ENCODE measurements at regions not wholly inside any gene's neighbourhood (a gene's known extent, or its start where the extent isn't known, plus 50 kb on each side); places are given as distances from the start of the nearest gene placed in this dataset.
A peak's percentile ranks its signal among the peaks of the same experiment; 100 is the strongest.

- 0 out of 6 replicates have a peak, but pooled peaks of 1 of the 3 experiments have one; percentile 6 for TF ChIP-seq CTCF (IDR thresholded peaks at IDR 0.05 in 2 of 3, conservative IDR thresholded peaks at IDR 0.05 in 1 of 3; ENCODE audit: insufficient read depth in 2 of 3, low read depth in 1 of 3, low read length in 3 of 3)
Observed at GRCh38 chr1:234997896-234998741, 130.5 kb downstream of the TOMM20 start (continued).

- Histone ChIP-seq H3K27me3 (ENCODE audit: control insufficient read depth in 2 of 2, insufficient read depth in 2 of 2, low read length in 2 of 2) (no peaks in the 10 kb centered on the region), H3K79me2 (ENCODE audit: control insufficient read depth, insufficient read depth, low read length) (no peaks in the 10 kb centered on the region), H3K4me3 (no peak overlapping the region), H3K36me3 (ENCODE audit: control insufficient read depth, insufficient read depth, low read length) (no peaks in the 10 kb centered on the region), H3K9me1 (ENCODE audit: control insufficient read depth, insufficient read depth, low read length) (no peaks in the 10 kb centered on the region), H4K20me1 (replicated peaks; ENCODE audit: control insufficient read depth, insufficient read depth, low read length) (no peaks in the 10 kb centered on the region), H2AFZ (ENCODE audit: low read depth, low read length) (peak overlapping the region; percentile 41), H3K9ac (ENCODE audit: insufficient read depth in 1 of 2, low read depth in 2 of 2, low read length in 2 of 2) (peak overlapping the region in 1 of 2 experiments; percentile 30; a peak in 2 of 4 replicates), H3K9me3 (replicated peaks; ENCODE audit: control insufficient read depth, insufficient read depth, low read depth, low read length) (no peaks in the 10 kb centered on the region), H3K27ac (ENCODE audit: extremely low read depth, low read depth, low read length) (no peak overlapping the region), H3K4me2 (ENCODE audit: insufficient read depth, low read length) (peak overlapping the region; percentile 22; the same call in 1 of the 2 replicates), H3K4me1 (replicated peaks in 1 of 2; ENCODE audit: control insufficient read depth in 2 of 2, insufficient read depth in 2 of 2, low read length in 2 of 2) (peaks cover 15 to 31% of the 10 kb centered on the region in 2 experiments; a peak in 4 of 5 replicates)
- intact Hi-C loops (cut with micrococcal nuclease) (no loop called here), in situ Hi-C loops (cut with MboI) (no loop called here)
- ChIA-PET CTCF (ENCODE audit: low intra/inter-chr PET ratio) (no interaction called here), POLR2A (interaction anchor here (0.8 to 1.2 kb wide), 2 partner anchors 10 to 22 kb away, joined by 4 to 5 read pairs; no protein-coding TSS in a partner anchor)
- no peak for DNase-seq (ENCODE audit: extremely low read depth in 1 of 4, low spot score in 3 of 4)
- WGBS (ENCODE audit: insufficient coverage, low coverage, missing lambda C conversion rate) = 42% methylated on average over 16 of the region's 16 CpGs
- BruUV-seq (replicated peaks) = no TSS peak
- FAIRE-seq = no peak
- no peak; the same call in 2 of the 3 replicates for ATAC-seq
- TF ChIP-seq KAT2B (IDR thresholded peaks at IDR 0.05; ENCODE audit: low read depth, low read length) = no peak
- TF ChIP-seq SP1 (CRISPR knock-in tag; IDR thresholded peaks at IDR 0.05) = no peak
- no peak for TF ChIP-seq ZNF354B (CRISPR knock-in tag; IDR thresholded peaks at IDR 0.05)
- TF ChIP-seq ILK (tag; IDR thresholded peaks at IDR 0.05; ENCODE audit: borderline replicate concordance, low read depth) = no peak
- TF ChIP-seq THAP7 (CRISPR knock-in tag; IDR thresholded peaks at IDR 0.05) = no peak
- TF ChIP-seq FOSL1 (tag; conservative IDR thresholded peaks at IDR 0.05) = peak; percentile 82
- TF ChIP-seq ZNF41 (CRISPR knock-in tag; conservative IDR thresholded peaks at IDR 0.05) = no peak
Observed at GRCh38 chr1:234997201-234997895, 131.3 kb downstream of the TOMM20 start.

Measured in K562 (cell line).